ENCODE measurements at regions not wholly inside any gene's neighbourhood (a gene's known extent, or its start where the extent isn't known, plus 50 kb on each side); places are given as distances from the start of the nearest gene placed in this dataset.

- DNase-seq (ENCODE audit: extremely low read depth, low read depth, low spot score): no peak
Measured at GRCh38 chr6:100268326-100268725, 196.4 kb downstream of the SIM1 start.

GRCh38 chr6:100267721-100268123, 197.0 kb downstream of the SIM1 start:
- DNase-seq (ENCODE audit: extremely low read depth, low read depth, low spot score): no peak

GRCh38 chr6:100266494-100267401, 198.0 kb downstream of the SIM1 start:
- DNase-seq (ENCODE audit: extremely low read depth, low read depth, low spot score): no peak

GRCh38 chr6:100262086-100262485, 202.6 kb downstream of the SIM1 start:
- no peak for DNase-seq (ENCODE audit: extremely low read depth, low read depth, low spot score)

- DNase-seq (ENCODE audit: extremely low read depth, low read depth, low spot score): no peak
Measured at GRCh38 chr6:100261486-100261885, 203.2 kb downstream of the SIM1 start.

- no peak for DNase-seq (ENCODE audit: extremely low read depth, low read depth, low spot score)
Measured at GRCh38 chr6:100260584-100260983, 204.1 kb downstream of the SIM1 start.

- no peak for DNase-seq (ENCODE audit: extremely low read depth, low read depth, low spot score)
Measured at GRCh38 chr6:100259865-100260264, 204.9 kb downstream of the SIM1 start.

GRCh38 chr6:100258752-100259151, 206.0 kb downstream of the SIM1 start:
- no peak for DNase-seq (ENCODE audit: extremely low read depth, low read depth, low spot score)

GRCh38 chr6:100257793-100258395, 206.8 kb downstream of the SIM1 start:
- DNase-seq (ENCODE audit: extremely low read depth, low read depth, low spot score): peak; percentile 45

GRCh38 chr6:100255701-100256100, 209.0 kb downstream of the SIM1 start:
- no peak for DNase-seq (ENCODE audit: extremely low read depth, low read depth, low spot score)

- DNase-seq (ENCODE audit: extremely low read depth, low read depth, low spot score): no peak
Measured at GRCh38 chr6:100247123-100247522, 217.6 kb downstream of the SIM1 start.

GRCh38 chr6:100246206-100246605, 218.5 kb downstream of the SIM1 start:
- DNase-seq (ENCODE audit: extremely low read depth, low read depth, low spot score): no peak

- DNase-seq (ENCODE audit: extremely low read depth, low read depth, low spot score): no peak
Measured at GRCh38 chr6:100240798-100241197, 223.9 kb downstream of the SIM1 start.

GRCh38 chr6:100237821-100238220, 226.9 kb downstream of the SIM1 start:
- no peak for DNase-seq (ENCODE audit: extremely low read depth, low read depth, low spot score)

- no peak for DNase-seq (ENCODE audit: extremely low read depth, low read depth, low spot score)
Measured at GRCh38 chr6:100236389-100236788, 228.3 kb downstream of the SIM1 start.

GRCh38 chr6:100235631-100236030, 229.1 kb downstream of the SIM1 start:
- no peak for DNase-seq (ENCODE audit: extremely low read depth, low read depth, low spot score)

GRCh38 chr6:100234625-100235024, 230.1 kb downstream of the SIM1 start:
- DNase-seq (ENCODE audit: extremely low read depth, low read depth, low spot score): no peak

- DNase-seq (ENCODE audit: extremely low read depth, low read depth, low spot score): no peak
Measured at GRCh38 chr6:100232781-100233573, 231.7 kb downstream of the SIM1 start.

- peak; percentile 31 for DNase-seq (ENCODE audit: extremely low read depth, low read depth, low spot score)
Measured at GRCh38 chr6:100230953-100231316, 233.8 kb downstream of the SIM1 start.

GRCh38 chr6:100230115-100230952, 234.4 kb downstream of the SIM1 start:
- DNase-seq (ENCODE audit: extremely low read depth, low read depth, low spot score): no peak

- DNase-seq (ENCODE audit: extremely low read depth, low read depth, low spot score): no peak
Measured at GRCh38 chr6:100229512-100229911, 235.2 kb downstream of the SIM1 start.
